ENCODE measurements at regions not wholly inside any gene's neighbourhood (a gene's known extent, or its start where the extent isn't known, plus 50 kb on each side); places are given as distances from the start of the nearest gene placed in this dataset.
"Not testable (repeated sequence)": the region's sequence is repeated elsewhere in the genome, so short reads cannot be mapped to it uniquely, and the experiment has no call there.

GRCh38 chr6:11931296-11932035, 80.6 kb upstream of the HIVEP1 start:
- H3K4me1 Mint-ChIP-seq: no peaks in the 10 kb centered on the region
- H3K36me3 Mint-ChIP-seq: no peaks in the 10 kb centered on the region
- H3K4me3 Mint-ChIP-seq: no peak overlapping the region
- no peaks in the 10 kb centered on the region for H3K9me3 Mint-ChIP-seq
- H3K27me3 Mint-ChIP-seq: no peaks in the 10 kb centered on the region
- no peak overlapping the region for H3K27ac Mint-ChIP-seq

GRCh38 chr6:11930834-11931233, 81.3 kb upstream of the HIVEP1 start:
- H3K4me3 Mint-ChIP-seq, H3K9me3 Mint-ChIP-seq, H3K27me3 Mint-ChIP-seq, H3K36me3 Mint-ChIP-seq, H3K27ac Mint-ChIP-seq, H3K4me1 Mint-ChIP-seq: not testable (repeated sequence)

- H3K9me3 Mint-ChIP-seq: no peaks in the 10 kb centered on the region
Measured at GRCh38 chr6:11930240-11930639, 81.9 kb upstream of the HIVEP1 start.

GRCh38 chr6:11929241-11929835, 82.8 kb upstream of the HIVEP1 start:
- Mint-ChIP-seq H3K9me3 (no peaks in the 10 kb centered on the region), H3K4me3 (no peak overlapping the region)

More at GRCh38 chr6:11930240-11930639, 81.9 kb upstream of the HIVEP1 start:
- Mint-ChIP-seq H3K36me3 (no peaks in the 10 kb centered on the region), H3K27ac (no peak overlapping the region), H3K4me3 (no peak overlapping the region), H3K4me1 (no peaks in the 10 kb centered on the region), H3K27me3 (no peaks in the 10 kb centered on the region)

GRCh38 chr6:11926594-11927407, 85.3 kb upstream of the HIVEP1 start:
- H3K27ac Mint-ChIP-seq: no peak overlapping the region
- no peak overlapping the region for H3K4me3 Mint-ChIP-seq
- no peaks in the 10 kb centered on the region for H3K27me3 Mint-ChIP-seq
- no peaks in the 10 kb centered on the region for H3K36me3 Mint-ChIP-seq
- H3K4me1 Mint-ChIP-seq: no peaks in the 10 kb centered on the region
- H3K9me3 Mint-ChIP-seq: no peaks in the 10 kb centered on the region

More at GRCh38 chr6:11929241-11929835, 82.8 kb upstream of the HIVEP1 start:
- Mint-ChIP-seq H3K4me1 (no peaks in the 10 kb centered on the region), H3K36me3 (no peaks in the 10 kb centered on the region), H3K27me3 (no peaks in the 10 kb centered on the region), H3K27ac (peak overlapping the region; percentile 9)

GRCh38 chr6:11925805-11926204, 86.3 kb upstream of the HIVEP1 start:
- H3K9me3 Mint-ChIP-seq: no peaks in the 10 kb centered on the region
- H3K4me3 Mint-ChIP-seq: no peak overlapping the region
- no peaks in the 10 kb centered on the region for H3K4me1 Mint-ChIP-seq
- no peak overlapping the region for H3K27ac Mint-ChIP-seq
- H3K27me3 Mint-ChIP-seq: no peaks in the 10 kb centered on the region
- H3K36me3 Mint-ChIP-seq: no peaks in the 10 kb centered on the region

- H3K27me3 Mint-ChIP-seq: no peaks in the 10 kb centered on the region
- H3K9me3 Mint-ChIP-seq: no peaks in the 10 kb centered on the region
- no peak overlapping the region for H3K27ac Mint-ChIP-seq
- H3K4me1 Mint-ChIP-seq: no peaks in the 10 kb centered on the region
- H3K4me3 Mint-ChIP-seq: no peak overlapping the region
- no peaks in the 10 kb centered on the region for H3K36me3 Mint-ChIP-seq
Measured at GRCh38 chr6:11923621-11924020, 88.5 kb upstream of the HIVEP1 start.

- no peak overlapping the region for H3K27ac Mint-ChIP-seq
- H3K27me3 Mint-ChIP-seq: no peaks in the 10 kb centered on the region
- no peaks in the 10 kb centered on the region for H3K4me1 Mint-ChIP-seq
- no peak overlapping the region for H3K4me3 Mint-ChIP-seq
- H3K36me3 Mint-ChIP-seq: no peaks in the 10 kb centered on the region
- no peaks in the 10 kb centered on the region for H3K9me3 Mint-ChIP-seq
Measured at GRCh38 chr6:11922901-11923300, 89.2 kb upstream of the HIVEP1 start.

GRCh38 chr6:11921751-11922150, 90.4 kb upstream of the HIVEP1 start:
- no peaks in the 10 kb centered on the region for H3K36me3 Mint-ChIP-seq
- H3K4me1 Mint-ChIP-seq: no peaks in the 10 kb centered on the region
- no peak overlapping the region for H3K4me3 Mint-ChIP-seq
- H3K27me3 Mint-ChIP-seq: no peaks in the 10 kb centered on the region
- no peak overlapping the region for H3K27ac Mint-ChIP-seq
- no peaks in the 10 kb centered on the region for H3K9me3 Mint-ChIP-seq

GRCh38 chr6:11921017-11921438, 91.1 kb upstream of the HIVEP1 start:
- Mint-ChIP-seq H3K4me1 (no peaks in the 10 kb centered on the region), H3K27ac (no peak overlapping the region), H3K27me3 (no peaks in the 10 kb centered on the region), H3K36me3 (no peaks in the 10 kb centered on the region), H3K4me3 (no peak overlapping the region), H3K9me3 (no peaks in the 10 kb centered on the region)

- H3K27me3 Mint-ChIP-seq: no peaks in the 10 kb centered on the region
- H3K4me1 Mint-ChIP-seq: no peaks in the 10 kb centered on the region
- H3K36me3 Mint-ChIP-seq: no peaks in the 10 kb centered on the region
- H3K27ac Mint-ChIP-seq: peak overlapping the region; percentile 13
- no peak overlapping the region for H3K4me3 Mint-ChIP-seq
- H3K9me3 Mint-ChIP-seq: no peaks in the 10 kb centered on the region
Measured at GRCh38 chr6:11920566-11920965, 91.5 kb upstream of the HIVEP1 start.

- no peaks in the 10 kb centered on the region for H3K27me3 Mint-ChIP-seq
Measured at GRCh38 chr6:11919771-11920440, 92.2 kb upstream of the HIVEP1 start.

GRCh38 chr6:11918739-11919605, 93.1 kb upstream of the HIVEP1 start:
- H3K36me3 Mint-ChIP-seq: no peaks in the 10 kb centered on the region
- H3K9me3 Mint-ChIP-seq: no peaks in the 10 kb centered on the region
- H3K27me3 Mint-ChIP-seq: no peaks in the 10 kb centered on the region
- no peaks in the 10 kb centered on the region for H3K4me1 Mint-ChIP-seq
- no peak overlapping the region for H3K27ac Mint-ChIP-seq
- no peak overlapping the region for H3K4me3 Mint-ChIP-seq

More at GRCh38 chr6:11919771-11920440, 92.2 kb upstream of the HIVEP1 start:
- Mint-ChIP-seq H3K9me3 (no peaks in the 10 kb centered on the region), H3K4me1 (no peaks in the 10 kb centered on the region), H3K4me3 (no peak overlapping the region), H3K36me3 (no peaks in the 10 kb centered on the region), H3K27ac (no peak overlapping the region)

- Mint-ChIP-seq H3K27me3 (no peaks in the 10 kb centered on the region), H3K27ac (no peak overlapping the region), H3K4me3 (no peak overlapping the region), H3K4me1 (no peaks in the 10 kb centered on the region), H3K9me3 (no peaks in the 10 kb centered on the region), H3K36me3 (no peaks in the 10 kb centered on the region)
Measured at GRCh38 chr6:11917951-11918738, 94.0 kb upstream of the HIVEP1 start.
